Coronary artery (tissue), 2 donors: ENCODE measurements at regions not wholly inside any gene's neighbourhood (a gene's known extent, or its start where the extent isn't known, plus 50 kb on each side); places are given as distances from the start of the nearest gene placed in this dataset.

Experiments
- DNase-seq: peaks from one replicate; pipeline ENCODE4 v3.0.0-alpha.2; 2017; ENCODE audit warnings: low spot score
- H3K27ac ChIP-seq, 2 donors: fragments of 200-600 bp; sonication (generic); one replicate each; pipeline ENCODE4 v1.5.1; 2016 to 2019
- H3K4me3 ChIP-seq: fragments of 200-600 bp; sonication (generic); 2 replicates; pipeline ENCODE4 v1.5.1; 2016; ENCODE audit warnings: mild to moderate bottlenecking, moderate library complexity
- TF ChIP-seq, protein P1 (sequence below): fragments of 200-600 bp; sonication (generic); IDR thresholded peaks from one replicate; pipeline ENCODE4 v1.5.1; 2019; ENCODE audit warnings: antibody characterized with exemption

DNA sequence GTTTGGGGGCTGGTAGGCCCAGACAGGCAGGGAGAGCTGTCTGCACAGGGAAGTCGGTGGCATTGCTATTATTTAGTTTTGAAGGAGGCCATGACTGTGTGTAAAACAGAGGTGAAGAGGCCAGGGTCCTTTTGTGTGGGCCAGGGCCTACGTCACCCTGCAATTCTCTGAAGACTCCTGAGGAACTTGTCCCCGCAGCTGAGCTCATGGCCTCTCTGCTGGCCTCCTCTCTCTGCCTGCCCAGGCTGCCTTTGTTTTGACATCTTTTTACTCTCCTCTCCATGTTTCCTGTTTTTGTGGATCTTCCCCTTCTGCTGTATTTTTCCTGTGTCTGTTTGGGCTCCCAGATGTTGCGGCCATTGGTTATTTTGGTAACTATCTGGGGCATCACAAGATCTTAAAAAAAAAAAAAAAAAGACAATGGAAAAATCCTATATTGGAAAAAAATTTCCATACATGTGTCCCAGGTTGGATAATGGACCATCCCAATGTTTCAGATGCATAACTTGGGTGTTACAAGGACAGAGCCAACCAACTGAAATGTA, 280.7 kb downstream of the RPS6KC1 start:
- no peak overlapping the region for H3K4me3 ChIP-seq
- TF ChIP-seq, protein P1, sequence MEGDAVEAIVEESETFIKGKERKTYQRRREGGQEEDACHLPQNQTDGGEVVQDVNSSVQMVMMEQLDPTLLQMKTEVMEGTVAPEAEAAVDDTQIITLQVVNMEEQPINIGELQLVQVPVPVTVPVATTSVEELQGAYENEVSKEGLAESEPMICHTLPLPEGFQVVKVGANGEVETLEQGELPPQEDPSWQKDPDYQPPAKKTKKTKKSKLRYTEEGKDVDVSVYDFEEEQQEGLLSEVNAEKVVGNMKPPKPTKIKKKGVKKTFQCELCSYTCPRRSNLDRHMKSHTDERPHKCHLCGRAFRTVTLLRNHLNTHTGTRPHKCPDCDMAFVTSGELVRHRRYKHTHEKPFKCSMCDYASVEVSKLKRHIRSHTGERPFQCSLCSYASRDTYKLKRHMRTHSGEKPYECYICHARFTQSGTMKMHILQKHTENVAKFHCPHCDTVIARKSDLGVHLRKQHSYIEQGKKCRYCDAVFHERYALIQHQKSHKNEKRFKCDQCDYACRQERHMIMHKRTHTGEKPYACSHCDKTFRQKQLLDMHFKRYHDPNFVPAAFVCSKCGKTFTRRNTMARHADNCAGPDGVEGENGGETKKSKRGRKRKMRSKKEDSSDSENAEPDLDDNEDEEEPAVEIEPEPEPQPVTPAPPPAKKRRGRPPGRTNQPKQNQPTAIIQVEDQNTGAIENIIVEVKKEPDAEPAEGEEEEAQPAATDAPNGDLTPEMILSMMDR, result no peak
- DNase-seq, result no peak

DNA sequence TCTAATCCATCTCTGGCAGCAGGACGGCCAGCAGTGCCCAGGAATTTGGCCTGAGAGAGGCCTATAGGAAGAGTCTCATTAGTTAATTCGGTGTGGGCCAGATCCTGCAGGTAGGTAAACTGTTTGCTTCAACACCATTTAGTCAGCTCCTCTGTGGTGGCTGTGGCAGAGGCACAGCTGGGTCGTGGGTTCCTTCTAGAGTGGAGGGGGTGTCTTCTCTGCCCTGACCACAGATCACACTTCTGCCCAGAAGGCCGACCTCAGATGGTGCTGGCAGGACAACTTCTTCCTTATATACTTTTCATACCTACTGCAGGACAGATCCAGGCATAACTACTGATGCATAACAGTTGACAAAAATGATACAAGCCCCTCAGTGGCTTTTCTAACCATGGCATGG, 281.4 kb downstream of the RPS6KC1 start:
- no peak for DNase-seq
- Histone ChIP-seq H3K4me3 (no peak overlapping the region), H3K27ac (no peak overlapping the region)
- TF ChIP-seq, protein P1, result no peak

More for the DNA sequence above, 280.7 kb downstream of the RPS6KC1 start:
- H3K27ac ChIP-seq, result no peak overlapping the region

DNA sequence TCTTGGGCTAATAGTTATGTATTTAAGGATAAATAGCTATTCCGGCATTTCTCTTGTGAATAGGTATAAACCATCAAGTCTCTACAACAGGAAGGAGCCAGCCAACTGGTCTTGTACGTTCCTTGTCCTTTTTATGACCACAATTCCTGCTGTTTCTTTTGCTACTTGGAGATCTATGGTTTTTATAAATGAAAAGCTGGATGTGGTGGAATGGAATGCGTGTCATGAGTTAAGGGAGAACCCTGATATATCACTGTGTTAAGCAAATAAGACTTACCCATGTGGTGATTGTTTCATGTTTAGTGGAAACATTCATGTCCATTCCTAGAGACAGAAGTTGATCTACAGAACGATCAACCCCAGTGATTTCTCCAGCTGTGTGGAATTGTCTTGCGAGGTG, 282.1 kb downstream of the RPS6KC1 start:
- Histone ChIP-seq H3K27ac (no peak overlapping the region), H3K4me3 (no peak overlapping the region)
- DNase-seq, result no peak
- TF ChIP-seq, protein P1, result no peak

DNA sequence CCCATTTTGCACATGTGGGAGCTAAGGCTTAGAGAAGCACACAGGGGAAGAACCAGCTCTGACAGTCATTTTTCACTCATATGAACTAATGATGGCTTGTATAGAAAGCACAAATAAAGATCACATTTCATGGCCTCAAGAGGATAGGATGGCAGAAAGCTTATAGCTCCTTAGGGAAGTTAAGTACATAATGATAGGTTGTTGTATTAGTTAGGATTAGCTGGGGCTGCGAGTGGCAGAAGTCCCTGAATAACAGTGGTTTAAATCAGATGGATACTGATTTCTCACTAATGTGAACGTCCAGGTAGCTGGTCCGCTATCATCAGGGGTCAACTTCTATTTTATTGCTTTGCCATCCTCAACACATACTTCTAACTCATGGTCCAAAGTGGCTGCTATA, 284.0 kb downstream of the RPS6KC1 start:
- Histone ChIP-seq H3K4me3 (no peak overlapping the region), H3K27ac (no peak overlapping the region)
- TF ChIP-seq, protein P1, result no peak
- no peak for DNase-seq

DNA sequence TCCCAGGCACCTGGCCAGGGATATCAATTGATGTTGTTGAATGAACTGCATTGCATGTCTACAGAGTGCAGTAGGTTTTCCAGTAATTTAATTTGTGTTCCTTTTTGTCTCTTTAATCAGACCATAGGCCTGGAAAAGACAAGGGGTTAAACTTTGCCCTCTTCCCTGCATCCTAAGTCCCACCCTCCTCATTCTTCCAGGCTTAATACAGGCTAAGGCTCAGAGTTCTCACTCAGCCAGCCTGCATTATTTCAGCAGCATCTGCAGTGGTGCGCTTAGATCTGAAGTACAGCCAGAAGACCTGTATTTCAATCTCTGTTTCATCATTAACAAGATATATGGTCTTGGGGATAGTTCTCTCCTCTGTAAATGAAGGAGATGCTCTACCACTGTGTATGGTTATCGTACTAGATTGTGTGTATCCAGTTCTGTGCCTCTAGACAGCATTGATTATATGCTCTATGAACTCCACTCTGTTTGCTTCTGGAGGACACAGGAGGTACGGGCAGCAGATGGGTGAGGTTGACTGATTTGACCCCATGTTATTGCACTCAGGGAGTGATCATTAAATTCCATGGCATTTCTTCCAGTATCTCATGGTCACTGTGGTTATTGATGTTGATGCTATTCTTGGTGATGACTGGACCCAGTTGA, 286.1 kb downstream of the RPS6KC1 start:
- H3K4me3 ChIP-seq, result no peak overlapping the region
- H3K27ac ChIP-seq, result no peak overlapping the region
- TF ChIP-seq, protein P1, result no peak
- no peak for DNase-seq

DNA sequence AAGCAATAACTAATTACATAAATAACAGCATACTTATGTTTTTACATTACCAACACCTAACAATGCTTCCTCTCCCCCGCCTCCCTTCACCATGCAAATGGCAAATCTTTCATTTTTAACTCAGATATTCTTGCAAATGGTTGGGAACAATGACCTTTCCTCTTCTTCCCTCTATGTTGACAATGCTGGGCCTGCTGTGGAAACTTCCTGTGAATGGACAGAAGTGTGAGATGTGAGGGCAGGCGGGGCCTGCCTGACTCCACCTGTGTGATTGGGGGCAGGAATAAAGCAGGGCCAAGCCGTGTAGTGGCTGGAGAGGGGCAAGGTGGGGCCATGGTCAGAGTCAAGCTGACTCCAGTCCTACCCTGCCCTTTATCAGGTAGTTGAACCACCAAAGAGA, 289.6 kb downstream of the RPS6KC1 start:
- TF ChIP-seq, protein P1, result no peak
- no peak overlapping the region for H3K4me3 ChIP-seq
- DNase-seq, result no peak
- H3K27ac ChIP-seq, result no peak overlapping the region

DNA sequence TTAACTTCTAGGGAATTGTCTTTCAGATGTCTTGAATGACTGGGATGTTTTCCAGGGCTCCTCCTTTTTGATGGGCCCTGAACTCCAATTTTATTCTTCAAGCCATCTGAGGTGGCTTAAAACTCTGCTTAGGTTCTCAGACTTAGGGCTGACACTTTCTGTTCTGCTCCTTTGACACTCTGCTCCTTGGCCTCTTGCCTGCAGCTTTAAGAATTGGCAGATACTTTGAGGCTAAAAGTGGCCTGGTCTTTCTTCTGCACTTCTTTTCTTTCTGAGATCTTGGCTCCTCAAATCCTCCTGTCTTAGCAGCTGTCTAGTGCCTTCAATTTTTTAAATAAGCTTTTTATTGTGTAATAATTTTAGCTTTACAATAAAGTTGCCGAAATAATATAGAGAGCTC, 294.6 kb downstream of the RPS6KC1 start:
- TF ChIP-seq, protein P1, result no peak
- no peak for DNase-seq
- Histone ChIP-seq H3K4me3 (no peak overlapping the region), H3K27ac (no peak overlapping the region)
